ENCODE measurements at regions not wholly inside any gene's neighbourhood (a gene's known extent, or its start where the extent isn't known, plus 50 kb on each side); places are given as distances from the start of the nearest gene placed in this dataset.

GRCh38 chr20:52047811-52048764, 143.5 kb downstream of the ZFP64 start:
- H3K79me2 ChIP-seq (replicated peaks; ENCODE audit: insufficient read depth, low read length), result no peaks in the 10 kb centered on the region
- no peaks in the 10 kb centered on the region for H3K36me3 ChIP-seq (ENCODE audit: insufficient read depth, low read length)
- no peak overlapping the region for H3K4me2 ChIP-seq (ENCODE audit: low read length)
- no peaks in the 10 kb centered on the region for H3F3A ChIP-seq (ENCODE audit: insufficient read depth, low read length, poor library complexity, severe bottlenecking)
- no peak overlapping the region for H3K27ac ChIP-seq (ENCODE audit: low read length)
- H3K9me3 ChIP-seq (ENCODE audit: low read length), result no peaks in the 10 kb centered on the region
- H3K4me3 ChIP-seq (ENCODE audit: low read length), result no peak overlapping the region
- no peaks in the 10 kb centered on the region for H3K27me3 ChIP-seq (ENCODE audit: insufficient read depth, low read depth, low read length)
- no peak overlapping the region for H2AFZ ChIP-seq (ENCODE audit: low read depth, low read length)
- no peak overlapping the region for H3K9ac ChIP-seq (ENCODE audit: low read length)
- no peak for TF ChIP-seq MXI1 (conservative IDR thresholded peaks at IDR 0.05; ENCODE audit: poor library complexity, severe bottlenecking)
- H4K20me1 ChIP-seq (ENCODE audit: insufficient read depth), result no peaks in the 10 kb centered on the region
- no peaks in the 10 kb centered on the region for H3K9me2 ChIP-seq (ENCODE audit: insufficient read depth, low read length)

GRCh38 chr20:52041966-52042365, 149.6 kb downstream of the ZFP64 start:
- Histone ChIP-seq H3K9me3 (ENCODE audit: low read length) (no peaks in the 10 kb centered on the region), H4K20me1 (ENCODE audit: insufficient read depth) (no peaks in the 10 kb centered on the region), H3K4me2 (ENCODE audit: low read length) (no peak overlapping the region), H3F3A (ENCODE audit: insufficient read depth, low read length, poor library complexity, severe bottlenecking) (no peaks in the 10 kb centered on the region), H3K9ac (ENCODE audit: low read length) (no peak overlapping the region), H2AFZ (ENCODE audit: low read depth, low read length) (no peak overlapping the region), H3K27ac (ENCODE audit: low read length) (no peak overlapping the region), H3K79me2 (replicated peaks; ENCODE audit: insufficient read depth, low read length) (no peaks in the 10 kb centered on the region), H3K27me3 (ENCODE audit: insufficient read depth, low read depth, low read length) (no peaks in the 10 kb centered on the region), H3K4me3 (ENCODE audit: low read length) (no peak overlapping the region), H3K9me2 (ENCODE audit: insufficient read depth, low read length) (no peaks in the 10 kb centered on the region), H3K36me3 (ENCODE audit: insufficient read depth, low read length) (no peaks in the 10 kb centered on the region)
- no peak for TF ChIP-seq RAD21 (conservative IDR thresholded peaks at IDR 0.05)
- no peak for TF ChIP-seq MXI1 (conservative IDR thresholded peaks at IDR 0.05; ENCODE audit: poor library complexity, severe bottlenecking)
- TF ChIP-seq CTCF (IDR thresholded peaks at IDR 0.05; ENCODE audit: poor library complexity, severe bottlenecking), result no peak
- no peak for TF ChIP-seq REST (IDR thresholded peaks at IDR 0.05; ENCODE audit: borderline replicate concordance)
- TF ChIP-seq EZH2 (IDR thresholded peaks at IDR 0.05; ENCODE audit: borderline replicate concordance, insufficient read depth, low read length, poor library complexity, severe bottlenecking), result no peak
- TF ChIP-seq SMC3 (conservative IDR thresholded peaks at IDR 0.05; ENCODE audit: poor library complexity), result no peak
- no peak for TF ChIP-seq EP300 (conservative IDR thresholded peaks at IDR 0.05; ENCODE audit: poor library complexity, severe bottlenecking)

All from neural cell (in vitro differentiated cells).